H9 (cell line): ENCODE measurements at regions not wholly inside any gene's neighbourhood (a gene's known extent, or its start where the extent isn't known, plus 50 kb on each side); places are given as distances from the start of the nearest gene placed in this dataset.

Experiments
- DNase-seq: peaks from one replicate; pipeline ENCODE4 v3.0.0-alpha.2; 2017
- H2AFZ ChIP-seq: one replicate; pipeline ENCODE4 v1.6.1; 2013; ENCODE audit warnings: mild to moderate bottlenecking, low read length, control low read depth, moderate library complexity
- H2AK5ac ChIP-seq: 2 replicates; pipeline ENCODE4 v1.6.1; 2013; ENCODE audit warnings: low read length, control low read depth, mixed read lengths; ENCODE audit not compliant: insufficient read length
- H2BK120ac ChIP-seq: one replicate; pipeline ENCODE4 v1.6.1; 2013; ENCODE audit warnings: low read depth, mild to moderate bottlenecking, low read length, control low read depth, inconsistent platforms; ENCODE audit not compliant: poor library complexity, severe bottlenecking
- H2BK12ac ChIP-seq: 2 replicates; pipeline ENCODE4 v1.6.1; 2013; ENCODE audit warnings: low read length, control low read depth, mixed read lengths, low read depth; ENCODE audit not compliant: insufficient read length
- H2BK15ac ChIP-seq: 2 replicates; pipeline ENCODE4 v1.6.1; 2013; ENCODE audit warnings: low read depth, low read length, control low read depth
- H2BK20ac ChIP-seq: one replicate; pipeline ENCODE4 v1.6.1; 2013; ENCODE audit warnings: low read depth, mild to moderate bottlenecking, low read length, control low read depth, inconsistent platforms; ENCODE audit not compliant: poor library complexity, severe bottlenecking
- H2BK5ac ChIP-seq: 2 replicates; pipeline ENCODE4 v1.6.1; 2013; ENCODE audit warnings: low read length, control low read depth, mixed read lengths; ENCODE audit not compliant: insufficient read length
- H3K14ac ChIP-seq: 2 replicates; pipeline ENCODE4 v1.6.1; 2013; ENCODE audit warnings: low read length, control low read depth; ENCODE audit not compliant: insufficient read depth
- H3K18ac ChIP-seq: 2 replicates; pipeline ENCODE4 v1.6.1; 2013; ENCODE audit warnings: low read depth, mild to moderate bottlenecking, mixed read lengths, low read length, control low read depth; ENCODE audit not compliant: insufficient read length
- H3K23ac ChIP-seq: 2 replicates; pipeline ENCODE4 v1.6.1; 2013; ENCODE audit warnings: low read length, control low read depth, mixed read lengths, low read depth; ENCODE audit not compliant: insufficient read length
- H3K23me2 ChIP-seq: 2 replicates; pipeline ENCODE4 v1.6.1; 2013; ENCODE audit warnings: low read depth, mild to moderate bottlenecking, mixed read lengths, low read length, control low read depth; ENCODE audit not compliant: insufficient read length, poor library complexity, severe bottlenecking
- H3K27ac ChIP-seq: 2 replicates; pipeline ENCODE4 v1.5.1; 2013; ENCODE audit warnings: low read length, control low read depth, mixed read lengths, low read depth; ENCODE audit not compliant: insufficient read length
- H3K27me3 ChIP-seq: 2 replicates; pipeline ENCODE4 v1.6.1; 2013; ENCODE audit warnings: low read length, control low read depth, inconsistent platforms; ENCODE audit not compliant: insufficient read depth
- H3K4ac ChIP-seq: 2 replicates; pipeline ENCODE4 v1.6.1; 2013; ENCODE audit warnings: low read depth, mild to moderate bottlenecking, control low read depth, inconsistent platforms, low read length, moderate library complexity
- H3K4me1 ChIP-seq: 2 replicates; pipeline ENCODE4 v1.6.1; 2013; ENCODE audit warnings: low read length, control low read depth, inconsistent platforms; ENCODE audit not compliant: insufficient read depth
- H3K4me2 ChIP-seq: 2 replicates; pipeline ENCODE4 v1.6.1; 2013; ENCODE audit warnings: low read length, control low read depth, mixed read lengths; ENCODE audit not compliant: insufficient read length, insufficient read depth
- H3K56ac ChIP-seq: 2 replicates; pipeline ENCODE4 v1.6.1; 2013; ENCODE audit warnings: low read depth, mild to moderate bottlenecking, mixed read lengths, low read length, control low read depth; ENCODE audit not compliant: insufficient read length
- H3K79me1 ChIP-seq: 2 replicates; pipeline ENCODE4 v1.6.1; 2013; ENCODE audit warnings: low read depth, mild to moderate bottlenecking, moderate library complexity, low read length, control low read depth, inconsistent platforms; ENCODE audit not compliant: insufficient read depth, poor library complexity, severe bottlenecking
- H3K79me2 ChIP-seq: 2 replicates; pipeline ENCODE4 v1.6.1; 2013; ENCODE audit warnings: low read length, control low read depth, inconsistent platforms; ENCODE audit not compliant: insufficient read depth
- H3K9ac ChIP-seq: 2 replicates; pipeline ENCODE4 v1.6.1; 2013; ENCODE audit warnings: low read length, control low read depth, mixed read lengths; ENCODE audit not compliant: insufficient read length; ENCODE audit errors: extremely low read depth
- H3K9me3 ChIP-seq: one replicate; pipeline ENCODE4 v1.6.1; 2013; ENCODE audit warnings: low read depth, low read length, inconsistent platforms; ENCODE audit not compliant: control insufficient read depth
- H3T11ph ChIP-seq: one replicate; pipeline ENCODE4 v1.6.1; 2013; ENCODE audit warnings: mild to moderate bottlenecking, low read length, control low read depth, inconsistent platforms
- H4K20me1 ChIP-seq: one replicate; pipeline ENCODE4 v1.6.1; 2013; ENCODE audit not compliant: control insufficient read depth, insufficient read length, insufficient read depth
- H4K5ac ChIP-seq: 2 replicates; pipeline ENCODE4 v1.6.1; 2013; ENCODE audit warnings: low read depth, mild to moderate bottlenecking, mixed read lengths, low read length, control low read depth; ENCODE audit not compliant: insufficient read length
- H4K8ac ChIP-seq: replicated peaks from 2 replicates; pipeline ENCODE4 v1.6.1; 2013; ENCODE audit warnings: low read length, control low read depth, mixed read lengths, low read depth; ENCODE audit not compliant: insufficient read length
- H4K91ac ChIP-seq: 2 replicates; pipeline ENCODE4 v1.6.1; 2013; ENCODE audit warnings: low read depth, mild to moderate bottlenecking, moderate library complexity, mixed read lengths, low read length, control low read depth; ENCODE audit not compliant: insufficient read length
- H3K27ac Mint-ChIP-seq, 3 experiments: 2 replicates in 2 of 3; 3 replicates in 1 of 3; pipeline ENCODE4 v1.8.0; 2020 to 2021; ENCODE audit warnings: mixed read lengths in 3 of 3, mild to moderate bottlenecking in 1 of 3, moderate library complexity in 1 of 3
- H3K27me3 Mint-ChIP-seq: 2 replicates; pipeline ENCODE4 v1.8.0; 2021; ENCODE audit warnings: low read depth, mild to moderate bottlenecking, moderate library complexity, mixed read lengths
- H3K36me3 Mint-ChIP-seq, 3 experiments: 2 replicates in 2 of 3; 3 replicates in 1 of 3; pipeline ENCODE4 v1.8.0; 2020 to 2021; ENCODE audit warnings: low read depth in 3 of 3, mixed read lengths in 3 of 3; ENCODE audit not compliant: insufficient read depth in 1 of 3
- H3K4me1 Mint-ChIP-seq, 2 experiments: 2 replicates each; pipeline ENCODE4 v1.8.0; 2020; ENCODE audit warnings: mixed read lengths in 2 of 2
- H3K4me3 Mint-ChIP-seq, 2 experiments: 2 replicates in 1 of 2; 3 replicates in 1 of 2; pipeline ENCODE4 v1.8.0; 2020 to 2021; ENCODE audit warnings: mild to moderate bottlenecking in 2 of 2, mixed read lengths in 2 of 2, moderate library complexity in 1 of 2
- H3K9me3 Mint-ChIP-seq, 2 experiments: 2 replicates in 1 of 2; 3 replicates in 1 of 2; pipeline ENCODE4 v1.8.0; 2020; ENCODE audit warnings: mild to moderate bottlenecking in 2 of 2, mixed read lengths in 2 of 2, moderate library complexity in 1 of 2
- WGBS: extraction: QIAGEN DNeasy Blood & Tissue Kit; methylation state at CpG from one replicate; pipeline ENCODE4 v1.1.7; 2013; ENCODE audit warnings: missing lambda C conversion rate, low lambda C conversion rate, mixed read lengths; ENCODE audit not compliant: insufficient read length; ENCODE audit errors: extremely low coverage; 5-methylcytosine and 5-hydroxymethylcytosine counted together
- TF ChIP-seq, protein P1 (sequence below): fragments of 200-600 bp; sonication (generic); conservative IDR thresholded peaks from 3 replicates; pipeline ENCODE4 v1.8.0; 2021; ENCODE audit warnings: antibody characterized with exemption, mild to moderate bottlenecking

DNA sequence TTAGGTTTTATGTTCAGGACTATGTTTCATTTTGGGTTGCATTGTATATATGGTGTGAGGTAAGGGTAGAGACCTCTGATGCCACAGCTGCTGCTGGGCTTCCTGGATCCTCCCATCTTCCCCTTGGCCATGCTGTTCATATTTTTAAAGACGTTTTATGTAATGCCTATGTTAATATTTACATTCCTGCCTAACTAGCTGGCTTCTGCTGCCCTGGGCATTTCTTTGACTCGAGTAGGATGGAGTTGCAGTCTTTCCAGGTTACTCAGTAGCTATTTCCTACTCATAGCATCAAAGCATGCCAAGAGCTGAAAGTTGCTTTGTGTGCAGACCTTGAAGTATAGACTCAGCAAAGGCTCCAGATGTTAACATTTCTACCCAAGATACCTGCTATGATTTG is 220.5 kb upstream of the CADM1 start:
- Histone ChIP-seq H3K9ac (no peak overlapping the region), H4K20me1 (no peaks in the 10 kb centered on the region), H4K91ac (no peak overlapping the region), H3K27me3 (no peaks in the 10 kb centered on the region), H3K4ac (no peak overlapping the region), H2BK20ac (no peak overlapping the region), H3K4me1 (no peaks in the 10 kb centered on the region), H3K18ac (no peak overlapping the region), H2BK5ac (no peak overlapping the region), H3K56ac (no peak overlapping the region), H3K4me2 (no peak overlapping the region), H2AFZ (no peak overlapping the region), H2BK120ac (no peak overlapping the region), H2BK12ac (no peak overlapping the region), H3K79me2 (no peaks in the 10 kb centered on the region), H3T11ph (no peak overlapping the region), H3K27ac (no peak overlapping the region), H2AK5ac (no peak overlapping the region), H3K23me2 (no peaks in the 10 kb centered on the region), H2BK15ac (no peak overlapping the region), H4K5ac (no peak overlapping the region), H3K23ac (no peak overlapping the region), H3K14ac (no peak overlapping the region), H4K8ac (no peak overlapping the region), H3K9me3 (no peaks in the 10 kb centered on the region), H3K79me1 (no peaks in the 10 kb centered on the region)
- Mint-ChIP-seq H3K4me1 (no peaks in the 10 kb centered on the region), H3K27me3 (peaks cover 39% of the 10 kb centered on the region), H3K9me3 (peaks cover 3 to 6% of the 10 kb centered on the region in 2 experiments; a peak in 4 of 5 replicates), H3K27ac (no peak overlapping the region), H3K36me3 (no peaks in the 10 kb centered on the region), H3K4me3 (no peak overlapping the region)
- DNase-seq = no peak
- WGBS = no CpG with 5 or more reads among the region's 2 CpGs
- TF ChIP-seq, protein P1, sequence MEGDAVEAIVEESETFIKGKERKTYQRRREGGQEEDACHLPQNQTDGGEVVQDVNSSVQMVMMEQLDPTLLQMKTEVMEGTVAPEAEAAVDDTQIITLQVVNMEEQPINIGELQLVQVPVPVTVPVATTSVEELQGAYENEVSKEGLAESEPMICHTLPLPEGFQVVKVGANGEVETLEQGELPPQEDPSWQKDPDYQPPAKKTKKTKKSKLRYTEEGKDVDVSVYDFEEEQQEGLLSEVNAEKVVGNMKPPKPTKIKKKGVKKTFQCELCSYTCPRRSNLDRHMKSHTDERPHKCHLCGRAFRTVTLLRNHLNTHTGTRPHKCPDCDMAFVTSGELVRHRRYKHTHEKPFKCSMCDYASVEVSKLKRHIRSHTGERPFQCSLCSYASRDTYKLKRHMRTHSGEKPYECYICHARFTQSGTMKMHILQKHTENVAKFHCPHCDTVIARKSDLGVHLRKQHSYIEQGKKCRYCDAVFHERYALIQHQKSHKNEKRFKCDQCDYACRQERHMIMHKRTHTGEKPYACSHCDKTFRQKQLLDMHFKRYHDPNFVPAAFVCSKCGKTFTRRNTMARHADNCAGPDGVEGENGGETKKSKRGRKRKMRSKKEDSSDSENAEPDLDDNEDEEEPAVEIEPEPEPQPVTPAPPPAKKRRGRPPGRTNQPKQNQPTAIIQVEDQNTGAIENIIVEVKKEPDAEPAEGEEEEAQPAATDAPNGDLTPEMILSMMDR = no peak
